Keratinocyte (primary cell): ENCODE measurements at regions not wholly inside any gene's neighbourhood (a gene's known extent, or its start where the extent isn't known, plus 50 kb on each side); places are given as distances from the start of the nearest gene placed in this dataset.

Source experiments
- DNase-seq: peaks from one replicate; pipeline ENCODE4 v3.0.0-alpha.2; 2011; ENCODE audit warnings: low read depth, missing footprints, low spot score
- FAIRE-seq: peaks from 2 replicates; lab custom pipeline; 2011; peaks lifted over from hg19 to GRCh38; lab: Jason Lieb, UNC
- H2AFZ ChIP-seq: 2 replicates; pipeline ENCODE4 v1.6.0; 2012; ENCODE audit warnings: low read length, control low read depth, inconsistent platforms; ENCODE audit not compliant: control insufficient read depth
- H3K27ac ChIP-seq: 2 replicates; pipeline ENCODE4 v1.5.1; 2011; ENCODE audit warnings: low read length; ENCODE audit not compliant: control insufficient read depth, insufficient read depth
- H3K27me3 ChIP-seq: 3 replicates; pipeline ENCODE4 v1.6.0; 2011; ENCODE audit warnings: low read length; ENCODE audit not compliant: control insufficient read depth, insufficient read depth; ENCODE audit errors: extremely low read depth
- H3K36me3 ChIP-seq, 2 experiments: 2 replicates in 1 of 2; 3 replicates in 1 of 2; pipeline ENCODE4 v1.5.1; 2011; ENCODE audit warnings: low read length in 2 of 2, mild to moderate bottlenecking in 1 of 2; ENCODE audit not compliant: control insufficient read depth in 2 of 2, insufficient read depth in 2 of 2; ENCODE audit errors: extremely low read depth in 1 of 2
- H3K4me1 ChIP-seq: 3 replicates; pipeline ENCODE4 v1.5.1; 2011; ENCODE audit warnings: low read length; ENCODE audit not compliant: control insufficient read depth, insufficient read depth; ENCODE audit errors: extremely low read depth
- H3K4me2 ChIP-seq: 3 replicates; pipeline ENCODE4 v1.6.0; 2011; ENCODE audit warnings: low read depth, low read length; ENCODE audit not compliant: control insufficient read depth, insufficient read depth; ENCODE audit errors: extremely low read depth
- H3K4me3 ChIP-seq, 3 experiments: fragments of 200-600 bp in 1 of 3; sonication (generic) in 1 of 3; 2 replicates in 2 of 3; 3 replicates in 1 of 3; pipeline ENCODE4 v1.5.1; 2011 to 2016; ENCODE audit warnings: low read length in 3 of 3, mild to moderate bottlenecking in 3 of 3, control low read depth in 2 of 3, inconsistent platforms in 1 of 3, low read depth in 1 of 3, mixed read lengths in 1 of 3, mixed run types in 1 of 3, moderate library complexity in 1 of 3; ENCODE audit not compliant: control insufficient read depth in 2 of 3, insufficient read depth in 2 of 3; ENCODE audit errors: extremely low read depth in 1 of 3
- H3K79me2 ChIP-seq: 2 replicates; pipeline ENCODE4 v1.6.0; 2012; ENCODE audit warnings: low read length; ENCODE audit not compliant: control insufficient read depth, insufficient read depth
- H3K9ac ChIP-seq: 3 replicates; pipeline ENCODE4 v1.6.0; 2011; ENCODE audit warnings: low read length; ENCODE audit not compliant: control insufficient read depth, insufficient read depth; ENCODE audit errors: extremely low read depth
- H3K9me1 ChIP-seq: 3 replicates; pipeline ENCODE4 v1.6.0; 2011; ENCODE audit warnings: low read length; ENCODE audit not compliant: control insufficient read depth, insufficient read depth; ENCODE audit errors: extremely low read depth
- H3K9me3 ChIP-seq: 2 replicates; pipeline ENCODE4 v1.5.1; 2012; ENCODE audit warnings: low read depth, low read length; ENCODE audit not compliant: control insufficient read depth
- H4K20me1 ChIP-seq: 3 replicates; pipeline ENCODE4 v1.6.0; 2011; ENCODE audit warnings: low read length; ENCODE audit not compliant: control insufficient read depth, insufficient read depth; ENCODE audit errors: extremely low read depth
- EZH2 ChIP-seq: IDR thresholded peaks from one replicate; pipeline ENCODE4 v1.6.1; 2012; ENCODE audit warnings: inconsistent platforms, mild to moderate bottlenecking, low read length, moderate library complexity
- dilution Hi-C: fragments of 300-500 bp; cut with MboI; formaldehyde crosslinking; loops from one replicate; pipeline ENCODE4 v1.7.0; 2020; ENCODE audit warnings: low sequenced_read_pairs; ENCODE audit not compliant: extremely low pct_ligation_motif_present
- TF ChIP-seq, protein P1 (sequence below), 3 experiments: IDR thresholded peaks in 1 of 3; conservative IDR thresholded peaks in 1 of 3; optimal IDR thresholded peaks in 1 of 3; 2 replicates in 2 of 3; 3 replicates in 1 of 3; pipeline versions ENCODE3 to v1.5.1; 2011; ENCODE audit warnings: low read length in 3 of 3, mild to moderate bottlenecking in 3 of 3, moderate library complexity in 2 of 3, control low read depth in 1 of 3, inconsistent platforms in 1 of 3; ENCODE audit not compliant: insufficient read depth in 2 of 3; ENCODE audit errors: extremely low read depth in 1 of 3

DNA sequence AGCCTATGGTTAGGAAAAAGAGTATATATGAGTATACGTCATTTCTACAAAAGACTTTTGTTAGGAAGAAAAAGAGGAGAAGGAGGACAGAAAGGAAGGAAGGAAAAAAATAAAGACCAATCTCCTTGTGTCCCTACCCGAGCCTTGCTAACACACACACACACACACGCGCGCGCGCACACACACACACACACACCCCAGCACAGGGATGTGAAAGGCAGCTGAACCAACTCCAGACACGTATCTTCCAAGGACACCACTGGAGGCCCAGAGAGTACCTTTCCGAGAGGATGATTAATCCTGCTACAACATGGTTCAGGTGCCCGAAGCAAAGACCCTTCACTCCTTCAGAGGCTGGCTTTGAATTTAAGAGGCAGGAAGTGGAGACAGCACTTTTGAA lies 56.9 kb upstream of the GALNT10 start:
- no peak overlapping the region for H3K4me3 ChIP-seq
- H3K9me1 ChIP-seq, result no peaks in the 10 kb centered on the region
- dilution Hi-C loops, result no loop called here
- no peaks in the 10 kb centered on the region for H3K4me1 ChIP-seq
- no peak overlapping the region for H2AFZ ChIP-seq
- TF ChIP-seq EZH2, result no peak
- TF ChIP-seq, protein P1, sequence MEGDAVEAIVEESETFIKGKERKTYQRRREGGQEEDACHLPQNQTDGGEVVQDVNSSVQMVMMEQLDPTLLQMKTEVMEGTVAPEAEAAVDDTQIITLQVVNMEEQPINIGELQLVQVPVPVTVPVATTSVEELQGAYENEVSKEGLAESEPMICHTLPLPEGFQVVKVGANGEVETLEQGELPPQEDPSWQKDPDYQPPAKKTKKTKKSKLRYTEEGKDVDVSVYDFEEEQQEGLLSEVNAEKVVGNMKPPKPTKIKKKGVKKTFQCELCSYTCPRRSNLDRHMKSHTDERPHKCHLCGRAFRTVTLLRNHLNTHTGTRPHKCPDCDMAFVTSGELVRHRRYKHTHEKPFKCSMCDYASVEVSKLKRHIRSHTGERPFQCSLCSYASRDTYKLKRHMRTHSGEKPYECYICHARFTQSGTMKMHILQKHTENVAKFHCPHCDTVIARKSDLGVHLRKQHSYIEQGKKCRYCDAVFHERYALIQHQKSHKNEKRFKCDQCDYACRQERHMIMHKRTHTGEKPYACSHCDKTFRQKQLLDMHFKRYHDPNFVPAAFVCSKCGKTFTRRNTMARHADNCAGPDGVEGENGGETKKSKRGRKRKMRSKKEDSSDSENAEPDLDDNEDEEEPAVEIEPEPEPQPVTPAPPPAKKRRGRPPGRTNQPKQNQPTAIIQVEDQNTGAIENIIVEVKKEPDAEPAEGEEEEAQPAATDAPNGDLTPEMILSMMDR (optimal IDR thresholded peaks at IDR 0.05 in 1 of 3, IDR thresholded peaks at IDR 0.05 in 1 of 3, conservative IDR thresholded peaks at IDR 0.05 in 1 of 3; ENCODE audit: extremely low read depth in 1 of 3, insufficient read depth in 2 of 3, low read length in 3 of 3), result no peak
- no peak overlapping the region for H3K27ac ChIP-seq
- FAIRE-seq (no peak), DNase-seq (no peak)
- H3K36me3 ChIP-seq, result no peaks in the 10 kb centered on the region
- peaks cover 14% of the 10 kb centered on the region for H3K27me3 ChIP-seq
- H3K79me2 ChIP-seq, result no peaks in the 10 kb centered on the region
- H4K20me1 ChIP-seq, result no peaks in the 10 kb centered on the region
- H3K4me2 ChIP-seq, result no peak overlapping the region
- H3K9ac ChIP-seq, result no peak overlapping the region
- no peaks in the 10 kb centered on the region for H3K9me3 ChIP-seq

DNA sequence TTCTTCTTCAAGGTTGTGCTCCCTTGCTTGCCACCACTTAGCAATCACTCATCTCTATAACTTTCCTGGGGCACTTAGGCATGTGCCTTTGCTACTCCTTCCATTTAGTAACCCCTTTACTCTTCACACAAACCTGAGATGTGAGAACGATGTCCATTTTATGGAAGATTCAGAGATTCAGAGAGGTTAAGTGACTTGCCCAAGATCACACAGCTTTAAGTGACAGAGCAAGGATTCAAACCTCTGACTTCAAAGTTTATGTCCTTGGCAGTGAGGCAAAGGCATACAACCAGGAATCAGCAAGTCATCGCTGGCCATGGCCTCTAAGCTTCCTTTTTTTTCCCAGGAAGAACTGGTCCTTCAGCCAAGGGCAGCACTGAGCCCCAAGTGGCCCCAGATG lies 56.0 kb upstream of the GALNT10 start:
- DNase-seq (no peak), FAIRE-seq (no peak)
- no peak overlapping the region for H2AFZ ChIP-seq
- H3K4me2 ChIP-seq, result no peak overlapping the region
- no peaks in the 10 kb centered on the region for H3K4me1 ChIP-seq
- H3K36me3 ChIP-seq, result no peaks in the 10 kb centered on the region
- H3K27me3 ChIP-seq, result peaks cover 14% of the 10 kb centered on the region
- H4K20me1 ChIP-seq, result no peaks in the 10 kb centered on the region
- H3K27ac ChIP-seq, result no peak overlapping the region
- no peak for TF ChIP-seq EZH2
- TF ChIP-seq, protein P1 (optimal IDR thresholded peaks at IDR 0.05 in 1 of 3, IDR thresholded peaks at IDR 0.05 in 1 of 3, conservative IDR thresholded peaks at IDR 0.05 in 1 of 3; ENCODE audit: extremely low read depth in 1 of 3, insufficient read depth in 2 of 3, low read length in 3 of 3), result no peak
- H3K9me3 ChIP-seq, result no peaks in the 10 kb centered on the region
- dilution Hi-C loops, result no loop called here
- H3K4me3 ChIP-seq, result no peak overlapping the region
- no peak overlapping the region for H3K9ac ChIP-seq
- no peaks in the 10 kb centered on the region for H3K79me2 ChIP-seq
- no peaks in the 10 kb centered on the region for H3K9me1 ChIP-seq
